Chondrocyte (in vitro differentiated cells): ENCODE measurements at regions not wholly inside any gene's neighbourhood (a gene's known extent, or its start where the extent isn't known, plus 50 kb on each side); places are given as distances from the start of the nearest gene placed in this dataset.

Experiments used
- DNase-seq: peaks from one replicate; pipeline ENCODE4 v3.0.0; 2021; ENCODE audit warnings: mixed read lengths, low spot score
- H3K27ac Mint-ChIP-seq: one replicate; pipeline ENCODE4 v1.8.0; 2021; ENCODE audit warnings: mild to moderate bottlenecking, moderate library complexity, mixed read lengths; ENCODE audit not compliant: unreplicated experiment
- H3K27me3 Mint-ChIP-seq: 2 replicates; pipeline ENCODE4 v1.8.0; 2021; ENCODE audit warnings: low read depth, mixed read lengths
- H3K36me3 Mint-ChIP-seq: 2 replicates; pipeline ENCODE4 v1.8.0; 2021; ENCODE audit warnings: low read depth, mixed read lengths
- H3K4me1 Mint-ChIP-seq: 2 replicates; pipeline ENCODE4 v1.8.0; 2021; ENCODE audit warnings: low read depth, mild to moderate bottlenecking, mixed read lengths
- H3K4me3 Mint-ChIP-seq: one replicate; pipeline ENCODE4 v1.8.0; 2021; ENCODE audit warnings: mild to moderate bottlenecking, moderate library complexity, mixed read lengths; ENCODE audit not compliant: unreplicated experiment
- H3K9me3 Mint-ChIP-seq: 2 replicates; pipeline ENCODE4 v1.8.0; 2021; ENCODE audit warnings: low read depth, mixed read lengths
- CTCF ChIP-seq: fragments of 200-600 bp; sonication (generic); IDR thresholded peaks from 2 replicates; pipeline ENCODE4 v1.5.0; 2021; ENCODE audit warnings: antibody characterized with exemption, mild to moderate bottlenecking, moderate library complexity

DNA sequence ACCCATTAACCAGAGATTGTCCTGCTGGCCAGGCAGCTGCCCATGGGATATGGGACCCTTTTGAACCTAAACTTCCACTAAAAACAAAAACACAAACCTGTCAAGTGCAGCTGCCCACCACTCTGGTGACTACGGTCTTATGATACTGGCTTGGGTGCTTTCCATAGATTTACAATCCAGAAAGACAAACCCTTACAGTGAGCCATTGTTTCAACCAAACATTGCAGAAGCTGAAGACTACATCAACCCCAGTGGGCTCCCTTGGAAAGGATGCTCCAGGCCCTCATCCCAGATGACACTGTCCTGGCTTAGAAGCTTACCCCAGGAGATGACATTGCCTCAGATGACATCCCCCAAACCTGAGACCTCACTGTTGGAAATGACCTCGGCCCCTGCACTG, 56.9 kb upstream of the WNT11 start:
- TF ChIP-seq CTCF: no peak
- Mint-ChIP-seq H3K9me3 (no peaks in the 10 kb centered on the region), H3K4me1 (peaks cover 15% of the 10 kb centered on the region), H3K27me3 (peaks cover 29% of the 10 kb centered on the region), H3K4me3 (no peak overlapping the region), H3K36me3 (no peaks in the 10 kb centered on the region), H3K27ac (no peak overlapping the region)
- no peak for DNase-seq

DNA sequence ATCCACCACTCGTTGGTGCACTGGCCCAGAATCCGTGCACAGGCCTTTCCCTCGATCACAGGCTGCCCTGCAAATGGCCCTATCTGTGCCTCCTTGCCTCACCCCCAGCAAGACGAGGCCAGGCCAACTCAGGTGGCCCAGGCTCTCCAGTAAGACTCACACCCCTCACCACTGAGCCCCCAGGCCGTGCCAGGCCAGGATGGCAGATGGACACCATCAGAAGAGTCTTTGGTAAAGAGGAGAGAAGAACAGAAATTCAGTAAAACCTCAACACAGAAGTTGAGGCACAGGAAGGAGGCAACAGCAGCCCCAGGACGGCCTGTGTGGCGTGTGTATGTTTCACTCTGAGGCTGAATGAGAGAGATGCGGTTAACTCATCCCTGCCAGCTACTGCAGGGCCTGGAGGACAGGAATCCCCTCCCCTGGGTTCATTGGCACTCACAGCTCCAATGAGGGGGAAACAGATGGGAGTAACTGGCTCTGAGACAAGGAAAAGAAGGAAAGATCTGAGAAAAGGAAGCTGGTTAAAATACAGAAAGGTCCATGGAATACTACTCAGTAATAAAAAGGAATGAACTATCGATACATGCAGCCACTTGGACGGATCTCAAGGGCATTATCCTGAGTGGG, 54.1 kb upstream of the WNT11 start:
- DNase-seq: no peak
- no peaks in the 10 kb centered on the region for H3K4me1 Mint-ChIP-seq
- no peak overlapping the region for H3K27ac Mint-ChIP-seq
- no peak for TF ChIP-seq CTCF
- H3K9me3 Mint-ChIP-seq: no peaks in the 10 kb centered on the region
- peaks cover 35% of the 10 kb centered on the region for H3K27me3 Mint-ChIP-seq
- H3K4me3 Mint-ChIP-seq: no peak overlapping the region
- H3K36me3 Mint-ChIP-seq: no peaks in the 10 kb centered on the region

- H3K4me3 Mint-ChIP-seq: no peak overlapping the region
- no peaks in the 10 kb centered on the region for H3K4me1 Mint-ChIP-seq
- H3K27ac Mint-ChIP-seq: no peak overlapping the region
- no peak for DNase-seq
- H3K27me3 Mint-ChIP-seq: peaks cover 37% of the 10 kb centered on the region
- H3K36me3 Mint-ChIP-seq: no peaks in the 10 kb centered on the region
- H3K9me3 Mint-ChIP-seq: no peaks in the 10 kb centered on the region
- TF ChIP-seq CTCF: no peak
These were observed 53.1 kb upstream of the WNT11 start for GRCh38 chr11:76259299-76259908.

DNA sequence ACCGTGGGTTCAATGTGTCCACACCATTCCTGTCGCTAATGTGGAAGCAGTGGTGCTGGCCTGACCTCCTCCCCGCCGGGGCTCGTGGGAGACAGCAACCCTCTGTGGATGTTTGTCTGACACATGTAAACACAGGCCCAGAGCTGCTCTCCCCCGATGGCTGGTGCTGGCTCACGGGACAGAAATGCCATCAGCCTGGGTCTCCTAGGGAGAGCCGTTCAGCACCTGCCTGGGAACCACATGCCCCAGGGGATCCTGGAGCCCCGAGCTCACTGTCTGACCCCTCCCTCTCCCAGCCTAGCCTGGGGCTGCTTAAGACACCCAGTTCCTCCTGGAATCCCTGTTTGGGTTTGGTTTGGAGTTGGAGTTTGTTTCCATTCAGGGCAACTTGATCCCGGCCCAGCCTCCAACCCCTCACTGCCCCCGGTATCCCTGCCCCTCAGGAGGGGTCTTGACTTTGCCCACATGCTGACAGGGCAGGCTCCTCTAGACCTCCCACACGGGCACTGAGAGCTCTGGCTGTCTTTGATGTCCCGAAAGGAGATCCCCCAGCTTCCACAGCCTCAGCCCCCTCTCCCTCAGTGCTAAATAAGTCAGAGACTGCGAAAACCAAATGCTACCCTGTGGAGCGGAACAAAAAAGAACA, 50.9 kb upstream of the WNT11 start:
- peaks cover 28% of the 10 kb centered on the region for H3K27me3 Mint-ChIP-seq
- TF ChIP-seq CTCF: no peak
- H3K4me3 Mint-ChIP-seq: no peak overlapping the region
- no peaks in the 10 kb centered on the region for H3K9me3 Mint-ChIP-seq
- DNase-seq: no peak
- no peaks in the 10 kb centered on the region for H3K36me3 Mint-ChIP-seq
- no peaks in the 10 kb centered on the region for H3K4me1 Mint-ChIP-seq
- H3K27ac Mint-ChIP-seq: no peak overlapping the region

- Mint-ChIP-seq H3K27ac (no peak overlapping the region), H3K27me3 (peaks cover 28% of the 10 kb centered on the region), H3K36me3 (no peaks in the 10 kb centered on the region), H3K4me3 (no peak overlapping the region), H3K9me3 (no peaks in the 10 kb centered on the region), H3K4me1 (no peaks in the 10 kb centered on the region)
- TF ChIP-seq CTCF: no peak
- DNase-seq: no peak
These were observed 50.1 kb upstream of the WNT11 start for GRCh38 chr11:76256448-76256847.
